ENCODE measurements at regions not wholly inside any gene's neighbourhood (a gene's known extent, or its start where the extent isn't known, plus 50 kb on each side); places are given as distances from the start of the nearest gene placed in this dataset.
A peak's percentile ranks its signal among the peaks of the same experiment; 100 is the strongest.
"Not testable (repeated sequence)": the region's sequence is repeated elsewhere in the genome, so short reads cannot be mapped to it uniquely, and the experiment has no call there.

- DNase-seq (ENCODE audit: low read depth in 2 of 3, low spot score in 2 of 3): no peak
Observed at GRCh38 chr7:156059369-156059768, 247.1 kb upstream of the SHH start.

- no peak for DNase-seq (ENCODE audit: low read depth in 2 of 3, low spot score in 2 of 3)
Observed at GRCh38 chr7:156058248-156058647, 246.0 kb upstream of the SHH start.

- DNase-seq (ENCODE audit: low read depth in 2 of 3, low spot score in 2 of 3): no peak
Observed at GRCh38 chr7:156056534-156056933, 244.3 kb upstream of the SHH start.

- DNase-seq (ENCODE audit: low read depth in 2 of 3, low spot score in 2 of 3): no peak
Observed at GRCh38 chr7:156055206-156055822, 243.1 kb upstream of the SHH start.

GRCh38 chr7:156051884-156052283 lies 239.6 kb upstream of the SHH start:
- DNase-seq (ENCODE audit: low read depth in 2 of 3, low spot score in 2 of 3): no peak

- no peak for DNase-seq (ENCODE audit: low read depth in 2 of 3, low spot score in 2 of 3)
Observed at GRCh38 chr7:156050636-156051569, 238.6 kb upstream of the SHH start.

GRCh38 chr7:156049366-156049765 lies 237.1 kb upstream of the SHH start:
- DNase-seq (ENCODE audit: low read depth in 2 of 3, low spot score in 2 of 3): no peak

GRCh38 chr7:156046031-156046560 lies 233.8 kb upstream of the SHH start:
- no peak for DNase-seq (ENCODE audit: low read depth in 2 of 3, low spot score in 2 of 3)

- DNase-seq (ENCODE audit: low read depth in 2 of 3, low spot score in 2 of 3): no peak
Observed at GRCh38 chr7:156043416-156044178, 231.3 kb upstream of the SHH start.

- no peak for DNase-seq (ENCODE audit: low read depth in 2 of 3, low spot score in 2 of 3)
Observed at GRCh38 chr7:156041398-156041797, 229.1 kb upstream of the SHH start.

- DNase-seq (ENCODE audit: low read depth in 2 of 3, low spot score in 2 of 3): peak in 2 of 3 donors; percentile 6 to 18
Observed at GRCh38 chr7:156039971-156040677, 227.9 kb upstream of the SHH start.

- DNase-seq (ENCODE audit: low read depth in 2 of 3, low spot score in 2 of 3): no peak
Observed at GRCh38 chr7:156039194-156039593, 226.9 kb upstream of the SHH start.

- no peak for DNase-seq (ENCODE audit: low read depth in 2 of 3, low spot score in 2 of 3)
Observed at GRCh38 chr7:156038345-156038744, 226.1 kb upstream of the SHH start.

GRCh38 chr7:156036153-156036552 lies 223.9 kb upstream of the SHH start:
- no peak for DNase-seq (ENCODE audit: low read depth in 2 of 3, low spot score in 2 of 3)

GRCh38 chr7:156035387-156035786 lies 223.1 kb upstream of the SHH start:
- DNase-seq (ENCODE audit: low read depth in 2 of 3, low spot score in 2 of 3): not testable (repeated sequence)

GRCh38 chr7:156034397-156034796 lies 222.1 kb upstream of the SHH start:
- peak in 2 of 3 donors; percentile 33 to 44 for DNase-seq (ENCODE audit: low read depth in 2 of 3, low spot score in 2 of 3)

GRCh38 chr7:156032973-156033372 lies 220.7 kb upstream of the SHH start:
- no peak for DNase-seq (ENCODE audit: low read depth in 2 of 3, low spot score in 2 of 3)

GRCh38 chr7:156031679-156032478 lies 219.6 kb upstream of the SHH start:
- DNase-seq (ENCODE audit: low read depth in 2 of 3, low spot score in 2 of 3): no peak

- no peak for DNase-seq (ENCODE audit: low read depth in 2 of 3, low spot score in 2 of 3)
Observed at GRCh38 chr7:156029460-156030007, 217.3 kb upstream of the SHH start.

All from hematopoietic multipotent progenitor cell (in vitro differentiated cells).